ENCODE measurements at regions not wholly inside any gene's neighbourhood (a gene's known extent, or its start where the extent isn't known, plus 50 kb on each side); places are given as distances from the start of the nearest gene placed in this dataset.

- Histone ChIP-seq H3K4me3 (replicated peaks in 1 of 3; ENCODE audit: insufficient read depth in 1 of 3, low read depth in 1 of 3, low read length in 3 of 3) (no peak overlapping the region), H3K9me3 (replicated peaks; ENCODE audit: control insufficient read depth, insufficient read depth, low read length) (no peaks in the 10 kb centered on the region), H4K20me1 (replicated peaks; ENCODE audit: control insufficient read depth, extremely low read depth, insufficient read depth, low read length) (no peaks in the 10 kb centered on the region), H3K36me3 (ENCODE audit: control insufficient read depth in 2 of 2, extremely low read depth in 1 of 2, insufficient read depth in 2 of 2, low read length in 2 of 2) (no peaks in the 10 kb centered on the region), H2AFZ (ENCODE audit: low read depth, low read length) (no peak overlapping the region), H3K9ac (replicated peaks; ENCODE audit: extremely low read depth, insufficient read depth, low read length) (no peak overlapping the region), H3K4me1 (ENCODE audit: control insufficient read depth, extremely low read depth, insufficient read depth, low read length) (no peaks in the 10 kb centered on the region), H3K4me2 (ENCODE audit: insufficient read depth, low read length) (no peak overlapping the region), H3K27ac (ENCODE audit: insufficient read depth, low read depth, low read length) (no peak overlapping the region), H3K9me1 (replicated peaks; ENCODE audit: control insufficient read depth, extremely low read depth, insufficient read depth, low read length) (no peaks in the 10 kb centered on the region), H3K27me3 (ENCODE audit: control insufficient read depth in 2 of 2, insufficient read depth in 2 of 2, low read length in 2 of 2) (no peaks in the 10 kb centered on the region), H3K79me2 (ENCODE audit: control insufficient read depth, insufficient read depth, low read length) (no peaks in the 10 kb centered on the region)
- no peak for DNase-seq (ENCODE audit: low read depth, low spot score)
- dilution Hi-C loops (cut with MboI; ENCODE audit: extremely low pct_ligation_motif_present, low sequenced_read_pairs) = no loop called here
- FAIRE-seq = no peak
- ChIA-PET POLR2A (no interaction called here), CTCF (no interaction called here)
- no TSS peak for BruUV-seq (replicated peaks)
- no peak for TF ChIP-seq FOS (IDR thresholded peaks at IDR 0.05; ENCODE audit: borderline replicate concordance, insufficient read depth, low read length)
- TF ChIP-seq EZH2 (IDR thresholded peaks at IDR 0.05; ENCODE audit: borderline replicate concordance, low read depth, low read length, severe bottlenecking) = no peak
- TF ChIP-seq POLR2A (IDR thresholded peaks at IDR 0.05; ENCODE audit: low read depth, low read length) = no peak
- TF ChIP-seq JUN (IDR thresholded peaks at IDR 0.05; ENCODE audit: borderline replicate concordance, insufficient read depth, insufficient read length, low read depth) = no peak
- no peak for TF ChIP-seq GATA2 (IDR thresholded peaks at IDR 0.05; ENCODE audit: insufficient read depth, insufficient read length, low read depth, low read length)
- no peak for TF ChIP-seq MAX (IDR thresholded peaks at IDR 0.05; ENCODE audit: insufficient read depth, insufficient read length)
- TF ChIP-seq CTCF (IDR thresholded peaks at IDR 0.05; ENCODE audit: extremely low read depth in 1 of 2, insufficient read depth in 1 of 2, low read depth in 1 of 2, low read length in 2 of 2) = no peak
- intact Hi-C loops (cut with micrococcal nuclease) = no loop called here
Measured at GRCh38 chr9:10983251-10983650, 370.4 kb upstream of the PTPRD start.
